Neural cell (in vitro differentiated cells): ENCODE measurements at regions not wholly inside any gene's neighbourhood (a gene's known extent, or its start where the extent isn't known, plus 50 kb on each side); places are given as distances from the start of the nearest gene placed in this dataset.

Source experiments
- H2AFZ ChIP-seq: fragments of 200-600, 300-800 bp; sonication (generic), shearing (Covaris generic); 2 replicates; pipeline ENCODE4 v1.6.0; 2014; ENCODE audit warnings: low read depth, mild to moderate bottlenecking, antibody characterized with exemption, low read length, moderate library complexity
- H3F3A ChIP-seq: fragments of 200-600 bp; shearing (Covaris generic); 2 replicates; pipeline ENCODE4 v1.6.1; 2016; ENCODE audit warnings: mild to moderate bottlenecking, moderate library complexity, mixed read lengths, antibody characterized with exemption, low read length; ENCODE audit not compliant: insufficient read depth, poor library complexity, severe bottlenecking
- H3K27ac ChIP-seq: fragments of 200-600, 300-800 bp; sonication (generic), shearing (Covaris generic); 2 replicates; pipeline ENCODE4 v1.5.1; 2014; ENCODE audit warnings: mild to moderate bottlenecking, low read length, moderate library complexity
- H3K27me3 ChIP-seq: fragments of 300-800, 200-600 bp; sonication (generic), shearing (Covaris generic); 2 replicates; pipeline ENCODE4 v1.6.0; 2014; ENCODE audit warnings: mild to moderate bottlenecking, low read depth, low read length, moderate library complexity; ENCODE audit not compliant: insufficient read depth
- H3K36me3 ChIP-seq: fragments of 300-800, 200-600 bp; sonication (generic), shearing (Covaris generic); 2 replicates; pipeline ENCODE4 v1.5.1; 2014; ENCODE audit warnings: mild to moderate bottlenecking, antibody characterized with exemption, low read length, moderate library complexity; ENCODE audit not compliant: insufficient read depth
- H3K4me2 ChIP-seq: fragments of 300-800, 200-600 bp; sonication (generic), shearing (Covaris generic); 2 replicates; pipeline ENCODE4 v1.6.0; 2014; ENCODE audit warnings: mild to moderate bottlenecking, low read length
- H3K4me3 ChIP-seq: fragments of 300-800, 200-600 bp; sonication (generic), shearing (Covaris generic); 2 replicates; pipeline ENCODE4 v1.5.1; 2014; ENCODE audit warnings: mild to moderate bottlenecking, low read length, moderate library complexity
- H3K79me2 ChIP-seq: fragments of 200-600 bp; shearing (Covaris generic); replicated peaks from 2 replicates; pipeline ENCODE4 v1.6.0; 2014; ENCODE audit warnings: mild to moderate bottlenecking, low read length, moderate library complexity; ENCODE audit not compliant: insufficient read depth
- H3K9ac ChIP-seq: fragments of 300-800, 200-600 bp; sonication (generic), shearing (Covaris generic); 2 replicates; pipeline ENCODE4 v1.6.1; 2016; ENCODE audit warnings: mild to moderate bottlenecking, low read length, mixed read lengths
- H3K9me2 ChIP-seq: fragments of 200-600 bp; shearing (Covaris generic); 2 replicates; pipeline ENCODE4 v1.6.1; 2016; ENCODE audit warnings: mild to moderate bottlenecking, low read length, mixed read lengths; ENCODE audit not compliant: insufficient read depth
- H3K9me3 ChIP-seq: fragments of 200-600, 300-800 bp; sonication (generic), shearing (Covaris generic); 2 replicates; pipeline ENCODE4 v1.6.1; 2016; ENCODE audit warnings: mild to moderate bottlenecking, mixed run types, low read length, moderate library complexity, mixed read lengths
- H4K20me1 ChIP-seq: fragments of 200-600 bp; shearing (Covaris generic); 2 replicates; pipeline ENCODE4 v1.6.1; 2016; ENCODE audit warnings: mild to moderate bottlenecking, mixed run types; ENCODE audit not compliant: insufficient read depth
- EP300 ChIP-seq: fragments of 450-650 bp; conservative IDR thresholded peaks from 2 replicates; pipeline ENCODE4 v1.6.1; 2014; ENCODE audit warnings: antibody characterized with exemption, mild to moderate bottlenecking, moderate library complexity; ENCODE audit not compliant: poor library complexity, severe bottlenecking
- EZH2 ChIP-seq: fragments of 200-600, 300-800 bp; shearing (Covaris generic), sonication (generic); IDR thresholded peaks from 2 replicates; pipeline ENCODE4 v1.6.1; 2014; ENCODE audit warnings: antibody characterized with exemption, low read length, borderline replicate concordance, mild to moderate bottlenecking; ENCODE audit not compliant: insufficient read depth, poor library complexity, severe bottlenecking
- MXI1 ChIP-seq: fragments of 450-650 bp; conservative IDR thresholded peaks from 2 replicates; pipeline ENCODE4 v1.6.1; 2014; ENCODE audit warnings: antibody characterized with exemption, mild to moderate bottlenecking; ENCODE audit not compliant: poor library complexity, severe bottlenecking
- POLR2AphosphoS5 ChIP-seq: IDR thresholded peaks from 2 replicates; pipeline ENCODE4 v1.6.1; 2012
- RAD21 ChIP-seq: fragments of 450-650 bp; conservative IDR thresholded peaks from 2 replicates; pipeline ENCODE4 v1.6.1; 2014; ENCODE audit warnings: antibody characterized with exemption, mild to moderate bottlenecking, moderate library complexity
- TAF1 ChIP-seq: IDR thresholded peaks from 2 replicates; pipeline ENCODE4 v1.6.1; 2012; ENCODE audit warnings: low read depth
- TF ChIP-seq, protein P1 (sequence below): fragments of 450-650 bp; IDR thresholded peaks from 2 replicates; pipeline ENCODE4 v1.5.1; 2014; ENCODE audit warnings: antibody characterized with exemption, mild to moderate bottlenecking, moderate library complexity; ENCODE audit not compliant: poor library complexity, severe bottlenecking
- TF ChIP-seq, protein P2 (sequence below): IDR thresholded peaks from 2 replicates; pipeline ENCODE4 v1.6.1; 2012; ENCODE audit warnings: borderline replicate concordance

DNA sequence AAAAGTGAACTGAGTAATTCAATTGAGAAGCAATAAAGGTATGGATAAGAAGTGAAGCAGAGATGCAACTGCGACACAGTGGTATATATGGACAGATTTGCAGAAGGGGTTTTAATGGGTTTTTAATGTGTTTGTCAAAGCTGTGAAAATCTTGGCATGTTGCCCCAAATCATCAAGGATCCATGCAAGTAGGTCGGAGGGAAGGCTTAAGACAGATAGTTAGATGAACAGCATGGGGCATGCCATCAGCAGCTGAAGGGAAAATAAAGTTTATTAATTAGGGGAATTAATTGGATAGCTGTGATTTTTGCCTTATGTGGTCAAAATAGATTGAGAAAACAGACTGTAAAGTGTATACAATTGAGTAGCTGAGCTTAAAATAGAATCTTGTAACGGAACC is 840.1 kb downstream of the JRKL start:
- H3K4me2 ChIP-seq = no peak overlapping the region
- no peak overlapping the region for H2AFZ ChIP-seq
- H3K9me3 ChIP-seq = no peaks in the 10 kb centered on the region
- TF ChIP-seq EP300 = no peak
- no peak for TF ChIP-seq EZH2
- no peak for TF ChIP-seq RAD21
- no peak for TF ChIP-seq MXI1
- TF ChIP-seq, protein P1, sequence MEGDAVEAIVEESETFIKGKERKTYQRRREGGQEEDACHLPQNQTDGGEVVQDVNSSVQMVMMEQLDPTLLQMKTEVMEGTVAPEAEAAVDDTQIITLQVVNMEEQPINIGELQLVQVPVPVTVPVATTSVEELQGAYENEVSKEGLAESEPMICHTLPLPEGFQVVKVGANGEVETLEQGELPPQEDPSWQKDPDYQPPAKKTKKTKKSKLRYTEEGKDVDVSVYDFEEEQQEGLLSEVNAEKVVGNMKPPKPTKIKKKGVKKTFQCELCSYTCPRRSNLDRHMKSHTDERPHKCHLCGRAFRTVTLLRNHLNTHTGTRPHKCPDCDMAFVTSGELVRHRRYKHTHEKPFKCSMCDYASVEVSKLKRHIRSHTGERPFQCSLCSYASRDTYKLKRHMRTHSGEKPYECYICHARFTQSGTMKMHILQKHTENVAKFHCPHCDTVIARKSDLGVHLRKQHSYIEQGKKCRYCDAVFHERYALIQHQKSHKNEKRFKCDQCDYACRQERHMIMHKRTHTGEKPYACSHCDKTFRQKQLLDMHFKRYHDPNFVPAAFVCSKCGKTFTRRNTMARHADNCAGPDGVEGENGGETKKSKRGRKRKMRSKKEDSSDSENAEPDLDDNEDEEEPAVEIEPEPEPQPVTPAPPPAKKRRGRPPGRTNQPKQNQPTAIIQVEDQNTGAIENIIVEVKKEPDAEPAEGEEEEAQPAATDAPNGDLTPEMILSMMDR = no peak
- TF ChIP-seq, protein P2, sequence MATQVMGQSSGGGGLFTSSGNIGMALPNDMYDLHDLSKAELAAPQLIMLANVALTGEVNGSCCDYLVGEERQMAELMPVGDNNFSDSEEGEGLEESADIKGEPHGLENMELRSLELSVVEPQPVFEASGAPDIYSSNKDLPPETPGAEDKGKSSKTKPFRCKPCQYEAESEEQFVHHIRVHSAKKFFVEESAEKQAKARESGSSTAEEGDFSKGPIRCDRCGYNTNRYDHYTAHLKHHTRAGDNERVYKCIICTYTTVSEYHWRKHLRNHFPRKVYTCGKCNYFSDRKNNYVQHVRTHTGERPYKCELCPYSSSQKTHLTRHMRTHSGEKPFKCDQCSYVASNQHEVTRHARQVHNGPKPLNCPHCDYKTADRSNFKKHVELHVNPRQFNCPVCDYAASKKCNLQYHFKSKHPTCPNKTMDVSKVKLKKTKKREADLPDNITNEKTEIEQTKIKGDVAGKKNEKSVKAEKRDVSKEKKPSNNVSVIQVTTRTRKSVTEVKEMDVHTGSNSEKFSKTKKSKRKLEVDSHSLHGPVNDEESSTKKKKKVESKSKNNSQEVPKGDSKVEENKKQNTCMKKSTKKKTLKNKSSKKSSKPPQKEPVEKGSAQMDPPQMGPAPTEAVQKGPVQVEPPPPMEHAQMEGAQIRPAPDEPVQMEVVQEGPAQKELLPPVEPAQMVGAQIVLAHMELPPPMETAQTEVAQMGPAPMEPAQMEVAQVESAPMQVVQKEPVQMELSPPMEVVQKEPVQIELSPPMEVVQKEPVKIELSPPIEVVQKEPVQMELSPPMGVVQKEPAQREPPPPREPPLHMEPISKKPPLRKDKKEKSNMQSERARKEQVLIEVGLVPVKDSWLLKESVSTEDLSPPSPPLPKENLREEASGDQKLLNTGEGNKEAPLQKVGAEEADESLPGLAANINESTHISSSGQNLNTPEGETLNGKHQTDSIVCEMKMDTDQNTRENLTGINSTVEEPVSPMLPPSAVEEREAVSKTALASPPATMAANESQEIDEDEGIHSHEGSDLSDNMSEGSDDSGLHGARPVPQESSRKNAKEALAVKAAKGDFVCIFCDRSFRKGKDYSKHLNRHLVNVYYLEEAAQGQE = no peak
- no peak for TF ChIP-seq TAF1
- no peak for TF ChIP-seq POLR2AphosphoS5
- no peaks in the 10 kb centered on the region for H3K27me3 ChIP-seq
- no peak overlapping the region for H3K4me3 ChIP-seq
- no peaks in the 10 kb centered on the region for H3K36me3 ChIP-seq
- H3K79me2 ChIP-seq = no peaks in the 10 kb centered on the region
- H3K9me2 ChIP-seq = no peaks in the 10 kb centered on the region
- H3K27ac ChIP-seq = no peak overlapping the region
- no peaks in the 10 kb centered on the region for H4K20me1 ChIP-seq
- H3F3A ChIP-seq = peaks cover 3% of the 10 kb centered on the region
- H3K9ac ChIP-seq = no peak overlapping the region

DNA sequence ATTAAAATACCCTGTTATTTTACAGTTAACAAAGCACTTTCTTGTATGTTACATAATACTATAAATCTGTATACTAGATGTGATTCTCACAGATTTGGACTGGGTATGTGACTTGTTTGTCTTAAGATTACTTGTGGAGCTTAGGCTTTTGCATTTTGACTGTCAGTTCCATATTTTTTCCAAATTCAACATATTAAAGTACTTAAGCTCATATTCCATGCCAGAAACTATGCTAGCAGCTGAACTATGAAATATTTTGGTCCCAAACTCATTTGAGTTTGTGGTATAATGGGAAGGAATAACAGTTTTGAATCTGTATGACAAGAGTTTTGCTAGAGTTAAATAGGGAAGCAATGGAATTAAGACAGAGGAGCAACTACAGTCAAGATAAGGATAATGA is 841.4 kb downstream of the JRKL start:
- Histone ChIP-seq H4K20me1 (no peaks in the 10 kb centered on the region), H2AFZ (no peak overlapping the region), H3K4me2 (no peak overlapping the region), H3K27ac (no peak overlapping the region), H3K27me3 (no peaks in the 10 kb centered on the region), H3K9me3 (no peaks in the 10 kb centered on the region), H3F3A (no peaks in the 10 kb centered on the region), H3K9ac (no peak overlapping the region), H3K4me3 (no peak overlapping the region), H3K79me2 (no peaks in the 10 kb centered on the region), H3K9me2 (no peaks in the 10 kb centered on the region), H3K36me3 (no peaks in the 10 kb centered on the region)
- TF ChIP-seq, protein P2 = no peak
- TF ChIP-seq EP300 (no peak), POLR2AphosphoS5 (no peak)
